ENCODE measurements at regions not wholly inside any gene's neighbourhood (a gene's known extent, or its start where the extent isn't known, plus 50 kb on each side); places are given as distances from the start of the nearest gene placed in this dataset.
"Not testable (repeated sequence)": the region's sequence is repeated elsewhere in the genome, so short reads cannot be mapped to it uniquely, and the experiment has no call there.

DNA sequence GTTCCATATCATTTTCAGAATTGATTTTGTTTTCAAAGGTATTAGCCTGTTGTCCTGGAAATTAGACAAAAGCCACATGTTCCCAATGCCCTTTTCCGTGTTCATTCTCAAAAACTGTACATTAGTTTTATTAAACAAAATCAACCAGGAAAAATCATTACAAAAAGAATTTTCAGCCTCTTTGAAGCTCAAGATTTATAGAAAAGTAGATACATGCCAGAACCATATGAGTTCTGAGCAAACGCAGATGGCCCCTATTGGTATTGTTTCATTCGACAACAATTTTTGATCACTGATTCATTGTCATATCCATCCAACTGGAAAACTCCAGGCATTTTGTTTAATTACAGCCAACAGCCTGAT is 148.5 kb upstream of the GRAMD2B start:
- DNase-seq (ENCODE audit: low read depth), result no peak
- TF ChIP-seq, protein P1, sequence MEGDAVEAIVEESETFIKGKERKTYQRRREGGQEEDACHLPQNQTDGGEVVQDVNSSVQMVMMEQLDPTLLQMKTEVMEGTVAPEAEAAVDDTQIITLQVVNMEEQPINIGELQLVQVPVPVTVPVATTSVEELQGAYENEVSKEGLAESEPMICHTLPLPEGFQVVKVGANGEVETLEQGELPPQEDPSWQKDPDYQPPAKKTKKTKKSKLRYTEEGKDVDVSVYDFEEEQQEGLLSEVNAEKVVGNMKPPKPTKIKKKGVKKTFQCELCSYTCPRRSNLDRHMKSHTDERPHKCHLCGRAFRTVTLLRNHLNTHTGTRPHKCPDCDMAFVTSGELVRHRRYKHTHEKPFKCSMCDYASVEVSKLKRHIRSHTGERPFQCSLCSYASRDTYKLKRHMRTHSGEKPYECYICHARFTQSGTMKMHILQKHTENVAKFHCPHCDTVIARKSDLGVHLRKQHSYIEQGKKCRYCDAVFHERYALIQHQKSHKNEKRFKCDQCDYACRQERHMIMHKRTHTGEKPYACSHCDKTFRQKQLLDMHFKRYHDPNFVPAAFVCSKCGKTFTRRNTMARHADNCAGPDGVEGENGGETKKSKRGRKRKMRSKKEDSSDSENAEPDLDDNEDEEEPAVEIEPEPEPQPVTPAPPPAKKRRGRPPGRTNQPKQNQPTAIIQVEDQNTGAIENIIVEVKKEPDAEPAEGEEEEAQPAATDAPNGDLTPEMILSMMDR (conservative IDR thresholded peaks at IDR 0.05; ENCODE audit: low read length), result no peak
- H3K4me3 ChIP-seq (ENCODE audit: low read length), result no peak overlapping the region

DNA sequence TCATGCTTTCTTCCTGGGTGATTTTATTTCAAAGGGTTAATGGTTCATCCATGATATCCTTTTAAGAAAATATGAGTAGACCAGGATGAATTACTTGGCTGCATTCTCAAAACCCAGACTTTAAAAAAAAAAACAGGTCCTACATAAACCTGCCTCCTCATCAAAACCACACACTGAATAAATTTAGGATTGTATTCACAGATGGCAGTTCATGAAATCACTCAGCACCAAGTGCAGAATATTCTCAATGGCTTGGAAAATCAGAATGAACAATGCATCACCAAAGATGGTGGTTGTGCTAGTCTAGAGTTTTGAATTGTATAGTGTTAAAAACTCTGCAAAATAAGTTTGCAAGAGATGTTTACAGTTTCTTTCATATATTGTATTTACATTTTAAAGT is 145.4 kb upstream of the GRAMD2B start:
- DNase-seq (ENCODE audit: low read depth), result no peak
- H3K4me3 ChIP-seq (ENCODE audit: low read length), result no peak overlapping the region
- TF ChIP-seq, protein P1 (conservative IDR thresholded peaks at IDR 0.05; ENCODE audit: low read length), result no peak

DNA sequence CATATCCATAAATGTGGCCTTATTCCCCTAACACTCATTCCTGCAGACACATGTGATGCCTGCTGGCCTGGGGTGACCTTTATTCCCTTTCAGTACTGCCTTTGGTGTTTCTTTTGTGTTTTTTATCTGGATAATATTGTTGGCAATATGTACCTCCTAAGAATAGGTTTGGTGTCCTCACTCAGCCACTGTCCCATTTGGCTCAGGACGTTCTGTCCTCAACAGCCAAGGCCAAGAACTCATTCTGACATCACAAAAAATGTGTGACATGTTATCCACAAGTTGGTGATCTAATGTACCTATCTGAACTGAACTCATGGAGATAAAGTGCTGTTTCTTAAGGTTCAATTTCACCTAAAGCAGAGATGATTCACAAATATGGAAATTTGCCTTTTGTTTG is 142.9 kb upstream of the GRAMD2B start:
- H3K4me3 ChIP-seq (ENCODE audit: low read length), result no peak overlapping the region
- DNase-seq (ENCODE audit: low read depth), result no peak
- TF ChIP-seq, protein P1 (conservative IDR thresholded peaks at IDR 0.05; ENCODE audit: low read length), result no peak

DNA sequence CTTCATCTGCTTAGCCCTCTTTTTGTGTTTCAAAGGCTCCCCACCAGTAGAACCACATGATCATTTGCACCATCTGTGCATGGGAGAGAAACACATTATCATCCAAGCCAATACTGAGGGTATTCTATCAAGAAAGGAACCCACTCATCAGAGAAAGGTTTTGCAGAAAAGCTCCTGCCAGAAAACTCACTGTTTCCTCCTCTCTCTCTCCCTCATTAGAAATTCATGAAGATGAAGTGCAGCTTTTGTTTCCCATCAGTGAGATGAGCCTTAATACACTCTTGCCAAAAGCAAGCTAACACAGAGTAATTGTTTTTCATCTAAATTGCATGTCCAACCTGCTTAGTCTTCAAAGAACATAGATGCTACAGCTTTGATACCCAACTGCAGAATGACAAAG is 142.4 kb upstream of the GRAMD2B start:
- TF ChIP-seq, protein P1 (conservative IDR thresholded peaks at IDR 0.05; ENCODE audit: low read length), result no peak
- no peak for DNase-seq (ENCODE audit: low read depth)
- no peak overlapping the region for H3K4me3 ChIP-seq (ENCODE audit: low read length)

DNA sequence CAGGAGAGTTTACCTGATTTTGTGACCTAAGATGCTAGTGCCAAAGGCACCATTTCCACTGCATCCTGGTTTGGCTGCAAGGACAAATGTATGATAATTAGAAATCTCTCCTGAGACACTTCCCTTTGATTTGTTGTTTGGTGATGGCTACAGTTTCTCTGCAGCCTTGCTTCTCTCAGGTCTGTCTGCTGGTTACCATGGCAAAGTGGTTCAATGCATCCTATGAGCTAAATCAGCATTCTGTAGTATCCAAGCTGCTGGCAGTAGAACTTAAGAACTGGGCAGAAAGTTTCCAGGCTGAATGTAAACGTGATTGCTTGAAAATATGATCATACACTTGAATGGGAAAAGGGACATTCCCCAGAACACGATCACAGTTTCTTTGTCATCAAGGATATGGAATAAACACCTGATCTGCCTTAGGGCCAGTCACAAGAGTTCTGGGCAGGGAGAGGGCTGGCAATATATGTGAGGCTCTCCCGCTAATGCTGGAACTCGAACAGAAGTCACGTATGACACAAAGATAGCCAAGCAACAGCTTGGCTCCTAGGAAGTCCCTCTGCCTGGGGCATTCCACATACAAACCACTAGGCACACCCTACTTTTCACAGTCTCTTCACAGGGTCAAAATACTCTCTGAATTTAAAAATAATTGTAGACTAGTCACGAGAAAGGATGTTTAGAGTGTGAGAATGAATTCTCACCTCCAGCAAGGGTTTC is 138.1 kb upstream of the GRAMD2B start:
- TF ChIP-seq, protein P1 (conservative IDR thresholded peaks at IDR 0.05; ENCODE audit: low read length), result no peak
- DNase-seq (ENCODE audit: low read depth), result no peak
- H3K4me3 ChIP-seq (ENCODE audit: low read length), result no peak overlapping the region

DNA sequence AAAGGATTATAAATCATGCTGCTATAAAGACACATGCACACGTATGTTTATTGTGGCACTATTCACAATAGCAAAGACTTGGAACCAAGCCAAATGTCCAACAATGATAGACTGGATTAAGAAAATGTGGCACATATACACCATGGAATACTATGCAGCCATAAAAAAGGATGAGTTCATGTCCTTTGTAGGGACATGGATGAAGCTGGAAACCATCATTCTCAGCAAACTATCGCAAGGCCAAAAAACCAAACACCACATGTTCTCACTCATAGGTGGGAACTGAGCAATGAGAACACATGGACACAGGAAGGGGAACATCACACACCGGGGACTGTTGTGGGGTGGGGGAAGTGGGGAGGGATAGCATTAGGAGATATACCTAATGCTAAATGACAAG is 127.1 kb upstream of the GRAMD2B start:
- DNase-seq (ENCODE audit: low read depth), result not testable (repeated sequence)

DNA sequence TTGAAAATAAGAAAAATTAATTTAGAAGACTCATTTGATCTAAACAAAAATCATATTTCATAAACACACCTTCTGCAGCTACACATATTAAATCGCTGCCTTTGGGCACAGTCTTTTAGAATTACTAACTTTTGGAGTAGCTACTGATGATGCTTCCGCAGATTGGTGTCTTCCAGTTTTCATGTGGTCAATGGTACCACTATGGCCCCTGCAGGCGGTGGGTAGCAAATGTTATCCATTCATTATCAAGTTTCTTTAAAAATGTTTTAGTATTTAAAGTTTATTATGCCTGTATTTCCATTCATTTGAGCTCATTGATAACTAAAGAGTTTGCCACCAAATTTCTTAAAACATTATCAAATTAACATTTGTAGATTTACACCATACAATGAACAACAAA is 122.9 kb upstream of the GRAMD2B start:
- DNase-seq (ENCODE audit: low read depth), result no peak

More for the DNA sequence above, 127.1 kb upstream of the GRAMD2B start:
- H3K4me3 ChIP-seq (ENCODE audit: low read length), result not testable (repeated sequence)

More for the DNA sequence above, 122.9 kb upstream of the GRAMD2B start:
- TF ChIP-seq, protein P1 (conservative IDR thresholded peaks at IDR 0.05; ENCODE audit: low read length), result no peak
- no peak overlapping the region for H3K4me3 ChIP-seq (ENCODE audit: low read length)
